ENCODE measurements at regions not wholly inside any gene's neighbourhood (a gene's known extent, or its start where the extent isn't known, plus 50 kb on each side); places are given as distances from the start of the nearest gene placed in this dataset.

DNA sequence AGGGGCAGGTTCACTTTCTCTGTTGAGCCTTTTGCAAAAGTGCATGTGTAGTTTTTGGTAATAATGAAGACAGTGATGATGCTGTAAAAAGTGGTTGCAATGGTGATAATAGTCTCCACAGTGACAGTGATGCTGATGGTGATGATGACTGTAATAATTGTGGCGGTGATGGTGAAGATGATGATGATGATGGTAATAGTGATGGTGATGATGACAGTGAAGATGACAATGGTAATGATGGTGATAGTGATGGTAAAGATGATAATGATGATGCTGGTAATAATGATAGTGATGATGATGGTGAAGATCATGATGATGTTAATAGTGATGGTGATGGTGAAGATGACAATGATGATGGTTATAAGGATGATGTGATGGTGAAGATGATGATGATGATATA lies 67.7 kb upstream of the LRFN2 start:
- no peak overlapping the region for H3K4me3 ChIP-seq (ENCODE audit: low read depth, poor library complexity, severe bottlenecking)
- TF ChIP-seq POLR2A (IDR thresholded peaks at IDR 0.05) (no peak), CTCF (IDR thresholded peaks at IDR 0.05) (no peak)
- intact Hi-C loops (cut with DNase I; ENCODE audit: low total_unique reads): no loop called here
- DNase-seq (ENCODE audit: low spot score in 2 of 2): no peak
- WGBS, 2 donors: 86 to 100% methylated on average over 1 of the region's 1 CpG

DNA sequence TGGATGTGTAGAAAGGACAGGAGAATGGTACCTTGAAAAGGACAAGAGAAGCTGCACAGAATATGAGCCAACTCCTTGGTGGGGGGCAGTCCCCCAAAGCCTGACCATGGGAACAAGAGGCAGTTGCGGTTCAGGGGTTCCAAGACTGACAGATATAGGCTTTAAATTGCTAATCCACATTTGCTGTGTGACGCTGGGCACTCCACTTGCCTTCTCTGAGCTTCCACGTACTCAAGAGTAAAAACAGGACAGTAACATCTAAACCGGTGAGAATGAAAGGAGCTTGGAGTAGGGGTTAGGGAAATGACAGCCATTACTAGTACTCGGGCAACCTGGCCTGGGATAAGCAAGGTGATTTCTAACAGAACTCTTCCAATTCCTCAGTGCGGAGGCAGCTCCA lies 57.9 kb upstream of the LRFN2 start:
- 81 to 87% methylated on average over 6 of the region's 6 CpGs for WGBS, 2 donors
- no peak for DNase-seq (ENCODE audit: low spot score in 2 of 2)
- TF ChIP-seq POLR2A (IDR thresholded peaks at IDR 0.05) (no peak), CTCF (IDR thresholded peaks at IDR 0.05) (no peak)
- no peak overlapping the region for H3K4me3 ChIP-seq (ENCODE audit: low read depth, poor library complexity, severe bottlenecking)
- intact Hi-C loops (cut with DNase I; ENCODE audit: low total_unique reads): no loop called here

GRCh38 chr6:40642837-40643236 lies 55.7 kb upstream of the LRFN2 start:
- intact Hi-C loops (cut with DNase I; ENCODE audit: low total_unique reads): no loop called here
- no peak overlapping the region for H3K4me3 ChIP-seq (ENCODE audit: low read depth, poor library complexity, severe bottlenecking)
- WGBS, 2 donors: 86 to 93% methylated on average over 1 of the region's 1 CpG
- no peak for TF ChIP-seq POLR2A (IDR thresholded peaks at IDR 0.05)
- no peak for TF ChIP-seq CTCF (IDR thresholded peaks at IDR 0.05)
- DNase-seq (ENCODE audit: low spot score in 2 of 2): no peak

- intact Hi-C loops (cut with DNase I; ENCODE audit: low total_unique reads): no loop called here
- no peak overlapping the region for H3K4me3 ChIP-seq (ENCODE audit: low read depth, poor library complexity, severe bottlenecking)
- no peak for DNase-seq (ENCODE audit: low spot score in 2 of 2)
- TF ChIP-seq POLR2A (IDR thresholded peaks at IDR 0.05): no peak
- TF ChIP-seq CTCF (IDR thresholded peaks at IDR 0.05): no peak
- 88 to 94% methylated on average over 5 of the region's 5 CpGs for WGBS, 2 donors
Measured at GRCh38 chr6:40642190-40642589, 55.0 kb upstream of the LRFN2 start.

DNA sequence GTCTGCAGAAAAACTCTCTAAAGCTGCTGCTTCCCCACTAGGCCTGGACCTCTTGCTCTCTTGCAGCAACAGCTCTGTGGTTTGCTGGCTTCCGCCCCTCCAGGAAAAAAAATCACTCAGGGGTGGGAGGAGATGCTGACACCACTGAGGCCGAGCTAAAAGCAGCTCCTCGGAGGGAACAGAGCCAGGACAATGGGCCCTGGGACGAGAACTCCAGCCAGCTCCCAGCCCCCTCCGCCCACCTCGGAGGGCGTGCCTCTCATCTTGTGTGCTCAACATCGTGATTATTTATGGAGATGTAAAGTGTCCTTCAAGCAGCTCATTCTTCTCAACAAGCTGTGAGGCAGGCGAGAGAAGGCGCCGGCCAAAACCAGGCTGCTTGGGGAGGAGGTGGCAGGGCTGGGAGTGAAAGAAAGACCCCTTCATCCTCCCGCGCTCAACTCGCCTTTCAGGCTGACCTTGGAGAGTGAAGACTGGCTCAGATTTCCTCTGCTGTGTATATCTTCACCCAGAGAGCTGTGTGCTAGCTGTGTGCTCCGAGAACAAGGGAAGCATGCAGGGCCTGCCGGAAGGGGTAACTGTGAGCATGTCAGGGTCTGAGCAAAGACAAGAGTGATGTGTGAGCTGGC lies 53.5 kb upstream of the LRFN2 start:
- 26 to 28% methylated on average over 16 of the region's 16 CpGs for WGBS, 2 donors
- H3K4me3 ChIP-seq (ENCODE audit: low read depth, poor library complexity, severe bottlenecking): no peak overlapping the region
- peak in 1 of 2 donors; percentile 64 for DNase-seq (ENCODE audit: low spot score in 2 of 2)
- intact Hi-C loops (cut with DNase I; ENCODE audit: low total_unique reads): no loop called here
- TF ChIP-seq POLR2A (IDR thresholded peaks at IDR 0.05) (no peak), CTCF (IDR thresholded peaks at IDR 0.05) (no peak)
